Colonic mucosa (tissue), 4 donors: ENCODE measurements at regions not wholly inside any gene's neighbourhood (a gene's known extent, or its start where the extent isn't known, plus 50 kb on each side); places are given as distances from the start of the nearest gene placed in this dataset.
"Not testable (repeated sequence)": the region's sequence is repeated elsewhere in the genome, so short reads cannot be mapped to it uniquely, and the experiment has no call there.

Source experiments
- DNase-seq: peaks from one replicate; pipeline ENCODE4 v3.0.0-alpha.2; 2020
- H3K27ac ChIP-seq: fragments of 200-600 bp; one replicate; pipeline ENCODE4 v1.8.0; 2021
- H3K27me3 ChIP-seq: fragments of 200-600 bp; one replicate; pipeline ENCODE4 v1.8.0; 2021
- H3K36me3 ChIP-seq: fragments of 200-600 bp; one replicate; pipeline ENCODE4 v1.8.0; 2021
- H3K4me1 ChIP-seq: fragments of 200-600 bp; one replicate; pipeline ENCODE4 v1.8.0; 2021; ENCODE audit warnings: mild to moderate bottlenecking
- H3K4me3 ChIP-seq: fragments of 200-600 bp; one replicate; pipeline ENCODE4 v1.8.0; 2021
- H3K9ac ChIP-seq, 2 donors: one replicate each; pipeline ENCODE4 v1.7.0; 2013; ENCODE audit warnings: control low read depth in 2 of 2, low read depth in 2 of 2, low read length in 2 of 2
- H3K9me3 ChIP-seq: fragments of 200-600 bp; one replicate; pipeline ENCODE4 v1.8.0; 2021
- CTCF ChIP-seq: fragments of 200-600 bp; IDR thresholded peaks from one replicate; pipeline ENCODE4 v1.8.0; 2022; ENCODE audit warnings: antibody characterized with exemption, mild to moderate bottlenecking
- intact Hi-C: fragments of 100-400 bp; cut with DNase I; formaldehyde crosslinking; loops from one replicate; pipeline ENCODE4 v1.14.1; 2022
- donor health status: healthy.
- donor health status: DM: no; HTN: no; CAD: no.
- donor health status: DM: no; HTN: no; CAD: no.

GRCh38 chr2:391696-392095 lies 103.8 kb upstream of the ALKAL2 start:
- Histone ChIP-seq H3K9ac (no peak overlapping the region), H3K36me3 (no peaks in the 10 kb centered on the region), H3K27me3 (no peaks in the 10 kb centered on the region), H3K27ac (no peak overlapping the region), H3K9me3 (no peaks in the 10 kb centered on the region), H3K4me1 (no peaks in the 10 kb centered on the region), H3K4me3 (no peak overlapping the region)
- no peak for DNase-seq
- intact Hi-C loops: no loop called here
- TF ChIP-seq CTCF: no peak

GRCh38 chr2:390959-391358 lies 103.1 kb upstream of the ALKAL2 start:
- no peaks in the 10 kb centered on the region for H3K36me3 ChIP-seq
- no peak overlapping the region for H3K9ac ChIP-seq
- intact Hi-C loops: no loop called here
- no peak overlapping the region for H3K27ac ChIP-seq
- TF ChIP-seq CTCF: no peak
- H3K4me1 ChIP-seq: no peaks in the 10 kb centered on the region
- no peak overlapping the region for H3K4me3 ChIP-seq
- no peaks in the 10 kb centered on the region for H3K9me3 ChIP-seq
- no peak for DNase-seq
- H3K27me3 ChIP-seq: no peaks in the 10 kb centered on the region

- H3K27ac ChIP-seq, H3K36me3 ChIP-seq, H3K9ac ChIP-seq, DNase-seq, H3K9me3 ChIP-seq, intact Hi-C loops, H3K4me1 ChIP-seq, H3K4me3 ChIP-seq, H3K27me3 ChIP-seq: not testable (repeated sequence)
Observed at GRCh38 chr2:389985-390384, 102.1 kb upstream of the ALKAL2 start.

GRCh38 chr2:388752-389151 lies 100.9 kb upstream of the ALKAL2 start:
- intact Hi-C loops, H3K9ac ChIP-seq, H3K9me3 ChIP-seq, H3K36me3 ChIP-seq, H3K27me3 ChIP-seq, H3K4me3 ChIP-seq, DNase-seq, H3K4me1 ChIP-seq, H3K27ac ChIP-seq: not testable (repeated sequence)

- Histone ChIP-seq H3K4me3 (no peak overlapping the region), H3K27me3 (no peaks in the 10 kb centered on the region), H3K36me3 (no peaks in the 10 kb centered on the region), H3K4me1 (no peaks in the 10 kb centered on the region), H3K9ac (no peak overlapping the region), H3K9me3 (no peaks in the 10 kb centered on the region), H3K27ac (no peak overlapping the region)
- intact Hi-C loops: no loop called here
- no peak for DNase-seq
- TF ChIP-seq CTCF: no peak
Observed at GRCh38 chr2:387980-388421, 100.1 kb upstream of the ALKAL2 start.

GRCh38 chr2:386406-387103 lies 98.7 kb upstream of the ALKAL2 start:
- intact Hi-C loops: no loop called here
- Histone ChIP-seq H3K9me3 (no peaks in the 10 kb centered on the region), H3K27ac (no peak overlapping the region), H3K36me3 (no peaks in the 10 kb centered on the region), H3K9ac (no peak overlapping the region), H3K4me3 (no peak overlapping the region), H3K27me3 (no peaks in the 10 kb centered on the region), H3K4me1 (no peaks in the 10 kb centered on the region)
- DNase-seq: no peak
- TF ChIP-seq CTCF: no peak
